OCI-LY7 (cell line): ENCODE measurements at regions not wholly inside any gene's neighbourhood (a gene's known extent, or its start where the extent isn't known, plus 50 kb on each side); places are given as distances from the start of the nearest gene placed in this dataset.

Source experiments
- EZH2phosphoT487 ChIP-seq: fragments of 200-600 bp; sonication (generic); IDR thresholded peaks from 2 replicates; pipeline ENCODE4 v1.6.1; 2018; ENCODE audit warnings: low read depth, borderline replicate concordance, mild to moderate bottlenecking, mixed run types, antibody characterized with exemption, low read length, moderate library complexity, mixed read lengths
- TF ChIP-seq, protein P1 (sequence below): fragments of 200-600 bp; sonication (generic); conservative IDR thresholded peaks from 2 replicates; pipeline ENCODE4 v1.5.1; 2014; ENCODE audit warnings: mild to moderate bottlenecking, antibody characterized with exemption, low read length, moderate library complexity, mixed read lengths

- TF ChIP-seq, protein P1, sequence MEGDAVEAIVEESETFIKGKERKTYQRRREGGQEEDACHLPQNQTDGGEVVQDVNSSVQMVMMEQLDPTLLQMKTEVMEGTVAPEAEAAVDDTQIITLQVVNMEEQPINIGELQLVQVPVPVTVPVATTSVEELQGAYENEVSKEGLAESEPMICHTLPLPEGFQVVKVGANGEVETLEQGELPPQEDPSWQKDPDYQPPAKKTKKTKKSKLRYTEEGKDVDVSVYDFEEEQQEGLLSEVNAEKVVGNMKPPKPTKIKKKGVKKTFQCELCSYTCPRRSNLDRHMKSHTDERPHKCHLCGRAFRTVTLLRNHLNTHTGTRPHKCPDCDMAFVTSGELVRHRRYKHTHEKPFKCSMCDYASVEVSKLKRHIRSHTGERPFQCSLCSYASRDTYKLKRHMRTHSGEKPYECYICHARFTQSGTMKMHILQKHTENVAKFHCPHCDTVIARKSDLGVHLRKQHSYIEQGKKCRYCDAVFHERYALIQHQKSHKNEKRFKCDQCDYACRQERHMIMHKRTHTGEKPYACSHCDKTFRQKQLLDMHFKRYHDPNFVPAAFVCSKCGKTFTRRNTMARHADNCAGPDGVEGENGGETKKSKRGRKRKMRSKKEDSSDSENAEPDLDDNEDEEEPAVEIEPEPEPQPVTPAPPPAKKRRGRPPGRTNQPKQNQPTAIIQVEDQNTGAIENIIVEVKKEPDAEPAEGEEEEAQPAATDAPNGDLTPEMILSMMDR: no peak
- no peak for TF ChIP-seq EZH2phosphoT487
Observed at GRCh38 chr10:36516281-36516680, 609.1 kb upstream of the ANKRD30A start.
